Neutrophil (primary cell): ENCODE measurements at regions not wholly inside any gene's neighbourhood (a gene's known extent, or its start where the extent isn't known, plus 50 kb on each side); places are given as distances from the start of the nearest gene placed in this dataset.

Experiments
- H3K27ac ChIP-seq: fragments of 200-600 bp; sonication (generic); 2 replicates; pipeline ENCODE4 v1.5.1; 2016; ENCODE audit warnings: mild to moderate bottlenecking, moderate library complexity
- H3K27me3 ChIP-seq: fragments of 200-600 bp; sonication (generic); 2 replicates; pipeline ENCODE4 v1.6.0; 2016; ENCODE audit warnings: mild to moderate bottlenecking
- H3K36me3 ChIP-seq: fragments of 200-600 bp; sonication (generic); 2 replicates; pipeline ENCODE4 v1.5.1; 2017
- H3K4me1 ChIP-seq, 2 experiments: fragments of 200-600 bp in 1 of 2; sonication (generic) in 1 of 2; 1 replicate in 1 of 2; 2 replicates in 1 of 2; pipeline versions ENCODE4 v1.5.1 to v1.6.1; 2013 to 2016; ENCODE audit warnings: low read depth in 1 of 2, low read length in 1 of 2, mild to moderate bottlenecking in 1 of 2, moderate library complexity in 1 of 2; ENCODE audit not compliant: control insufficient read depth in 1 of 2, insufficient read depth in 1 of 2
- H3K4me3 ChIP-seq, 2 experiments: fragments of 200-600 bp in 1 of 2; sonication (generic) in 1 of 2; 1 replicate in 1 of 2; 2 replicates in 1 of 2; pipeline ENCODE4 v1.5.1; 2013 to 2016; ENCODE audit warnings: low read depth in 1 of 2, low read length in 1 of 2, mild to moderate bottlenecking in 1 of 2, moderate library complexity in 1 of 2
- H3K9me3 ChIP-seq: fragments of 200-600 bp; sonication (generic); 2 replicates; pipeline ENCODE4 v1.5.1; 2016
- CTCF ChIP-seq: fragments of 200-600 bp; sonication (generic); IDR thresholded peaks from 2 replicates; pipeline ENCODE4 v1.5.1; 2016; ENCODE audit warnings: antibody characterized with exemption

- H3K9me3 ChIP-seq: no peaks in the 10 kb centered on the region
- H3K27me3 ChIP-seq: no peaks in the 10 kb centered on the region
- no peak for TF ChIP-seq CTCF
- peaks cover 57 to 68% of the 10 kb centered on the region in 2 experiments for H3K4me1 ChIP-seq
- H3K4me3 ChIP-seq: no peak overlapping the region
- H3K27ac ChIP-seq: no peak overlapping the region
- H3K36me3 ChIP-seq: no peaks in the 10 kb centered on the region
These were observed 66.3 kb upstream of the RTN4 start for GRCh38 chr2:55116598-55116964.

- TF ChIP-seq CTCF: no peak
- Histone ChIP-seq H3K27me3 (no peaks in the 10 kb centered on the region), H3K27ac (no peak overlapping the region), H3K9me3 (no peaks in the 10 kb centered on the region), H3K4me3 (no peak overlapping the region), H3K4me1 (peaks cover 57 to 68% of the 10 kb centered on the region in 2 experiments), H3K36me3 (no peaks in the 10 kb centered on the region)
These were observed 65.7 kb upstream of the RTN4 start for GRCh38 chr2:55115761-55116597.

DNA sequence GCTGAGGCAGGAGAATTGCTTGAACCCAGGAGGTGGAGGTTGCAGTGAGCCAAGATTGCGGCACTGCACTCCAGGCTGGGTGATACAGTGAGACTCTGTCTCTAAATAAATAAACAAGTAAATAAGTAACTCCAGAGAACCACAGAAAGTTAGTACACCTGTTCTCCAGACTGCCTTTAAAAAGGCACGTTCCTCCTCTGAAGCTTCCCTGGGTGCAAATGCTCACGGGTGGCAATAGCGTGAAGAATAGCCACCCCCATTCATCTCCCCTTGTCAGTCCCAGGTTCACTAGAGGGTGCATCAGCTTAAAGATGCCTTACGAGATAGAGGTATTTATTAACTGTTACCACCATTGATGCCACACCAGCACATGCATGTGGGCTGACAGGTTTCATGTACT lies 64.3 kb upstream of the RTN4 start:
- Histone ChIP-seq H3K9me3 (no peaks in the 10 kb centered on the region), H3K27ac (no peak overlapping the region), H3K4me1 (peaks cover 43 to 57% of the 10 kb centered on the region in 2 experiments), H3K27me3 (no peaks in the 10 kb centered on the region), H3K36me3 (no peaks in the 10 kb centered on the region), H3K4me3 (no peak overlapping the region)
- TF ChIP-seq CTCF: no peak

DNA sequence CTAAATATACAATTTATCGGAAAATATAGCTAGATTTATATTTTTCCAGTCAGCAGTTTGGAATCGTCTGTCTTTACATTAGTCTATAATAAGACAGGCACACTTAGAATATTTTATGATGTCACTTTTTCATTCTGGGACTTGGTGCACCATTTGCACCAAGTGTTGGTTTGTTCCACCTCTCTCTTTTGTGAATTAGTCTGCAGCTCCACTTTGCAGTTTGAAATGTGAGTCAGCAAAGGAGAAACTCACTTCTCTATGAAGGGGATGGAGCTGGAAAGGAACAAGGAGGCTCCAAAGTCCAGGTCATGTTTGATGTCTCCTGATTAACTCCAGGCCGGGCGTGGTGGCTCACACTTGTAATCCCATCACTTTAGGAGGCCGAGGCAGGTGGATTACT lies 63.8 kb upstream of the RTN4 start:
- no peak for TF ChIP-seq CTCF
- Histone ChIP-seq H3K4me3 (no peak overlapping the region), H3K4me1 (peaks cover 38 to 51% of the 10 kb centered on the region in 2 experiments), H3K9me3 (no peaks in the 10 kb centered on the region), H3K27me3 (no peaks in the 10 kb centered on the region), H3K27ac (peak overlapping the region; percentile 85), H3K36me3 (no peaks in the 10 kb centered on the region)

DNA sequence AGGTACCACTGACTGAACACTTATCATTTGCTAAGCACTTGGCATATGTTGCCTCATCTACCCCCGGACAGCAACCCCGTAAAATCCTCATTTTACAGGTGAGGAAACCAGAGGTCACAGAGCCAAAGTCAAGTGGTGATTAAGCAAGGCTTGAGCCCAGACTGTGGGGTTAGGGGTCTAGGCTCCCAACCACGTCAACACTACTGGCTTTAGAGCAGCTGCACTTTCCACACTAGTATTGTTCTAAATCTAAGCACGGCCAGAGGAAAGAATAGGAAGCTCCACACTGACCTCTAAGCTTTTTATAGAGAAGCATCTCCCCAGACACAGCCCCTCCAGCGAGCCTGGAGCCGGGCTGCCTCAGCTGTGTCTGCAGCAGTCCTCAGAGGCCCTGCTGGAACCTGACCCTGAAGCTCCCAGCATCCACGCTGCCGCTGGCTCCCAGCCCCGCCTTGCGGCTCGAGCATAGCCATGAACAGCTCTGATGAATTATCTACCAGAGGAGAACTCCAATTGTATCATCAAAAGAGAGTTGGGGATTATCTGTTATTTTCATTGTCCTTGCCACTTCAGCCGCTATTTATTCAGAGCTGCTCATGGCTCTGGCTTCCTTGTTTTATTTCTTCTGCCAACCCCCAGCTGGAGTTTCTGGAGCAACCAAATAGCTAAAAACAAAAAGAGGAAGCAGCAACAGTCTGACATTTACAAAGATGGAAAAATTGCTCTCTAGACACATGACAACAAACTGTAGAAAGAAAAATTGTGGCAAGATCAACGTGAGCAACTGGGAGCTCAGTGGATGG lies 62.2 kb upstream of the RTN4 start:
- Histone ChIP-seq H3K36me3 (no peaks in the 10 kb centered on the region), H3K4me1 (peaks cover 31 to 42% of the 10 kb centered on the region in 2 experiments), H3K27me3 (no peaks in the 10 kb centered on the region), H3K27ac (peak overlapping the region; percentile 85), H3K9me3 (no peaks in the 10 kb centered on the region), H3K4me3 (peak overlapping the region; percentile 37 to 46)
- TF ChIP-seq CTCF: no peak
